ENCODE measurements at regions not wholly inside any gene's neighbourhood (a gene's known extent, or its start where the extent isn't known, plus 50 kb on each side); places are given as distances from the start of the nearest gene placed in this dataset.

DNA sequence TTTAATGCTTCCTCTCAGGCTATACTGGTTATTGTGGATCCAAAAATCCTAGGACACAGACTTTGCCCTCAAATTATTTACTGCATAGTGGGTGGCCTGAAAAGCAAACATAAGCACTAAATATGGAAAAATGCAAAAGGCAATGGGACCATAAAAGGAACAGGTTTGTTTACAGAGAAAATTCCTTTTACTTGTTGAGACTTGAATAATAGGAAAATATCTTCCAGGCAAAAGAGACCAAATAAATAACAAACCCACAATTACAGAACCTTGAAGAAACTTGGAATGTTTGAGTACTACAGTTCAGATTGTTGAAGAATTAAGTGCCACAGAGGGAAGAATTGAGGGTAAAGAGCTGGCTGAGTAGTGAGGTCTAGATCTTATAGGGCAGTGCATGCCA is 711.0 kb downstream of the C4orf33 start:
- H3K27me3 ChIP-seq (replicated peaks; ENCODE audit: insufficient read depth, low read depth, low read length, poor library complexity), result no peaks in the 10 kb centered on the region
- no peak for DNase-seq (ENCODE audit: low spot score)
- H3K9me3 ChIP-seq (ENCODE audit: low read depth, low read length, poor library complexity, severe bottlenecking), result no peaks in the 10 kb centered on the region
- no peaks in the 10 kb centered on the region for H3K4me1 ChIP-seq (ENCODE audit: insufficient read depth, low read length, poor library complexity, severe bottlenecking)
- intact Hi-C loops (cut with micrococcal nuclease; ENCODE audit: unreplicated experiment), result no loop called here
- ChIA-PET CTCF (no interaction called here), POLR2A (ENCODE audit: low non-redundant PET) (no interaction called here)
- no peak for TF ChIP-seq EZH2 (IDR thresholded peaks at IDR 0.05; ENCODE audit: borderline replicate concordance, low read depth, low read length, poor library complexity, severe bottlenecking)
- TF ChIP-seq, protein P1, sequence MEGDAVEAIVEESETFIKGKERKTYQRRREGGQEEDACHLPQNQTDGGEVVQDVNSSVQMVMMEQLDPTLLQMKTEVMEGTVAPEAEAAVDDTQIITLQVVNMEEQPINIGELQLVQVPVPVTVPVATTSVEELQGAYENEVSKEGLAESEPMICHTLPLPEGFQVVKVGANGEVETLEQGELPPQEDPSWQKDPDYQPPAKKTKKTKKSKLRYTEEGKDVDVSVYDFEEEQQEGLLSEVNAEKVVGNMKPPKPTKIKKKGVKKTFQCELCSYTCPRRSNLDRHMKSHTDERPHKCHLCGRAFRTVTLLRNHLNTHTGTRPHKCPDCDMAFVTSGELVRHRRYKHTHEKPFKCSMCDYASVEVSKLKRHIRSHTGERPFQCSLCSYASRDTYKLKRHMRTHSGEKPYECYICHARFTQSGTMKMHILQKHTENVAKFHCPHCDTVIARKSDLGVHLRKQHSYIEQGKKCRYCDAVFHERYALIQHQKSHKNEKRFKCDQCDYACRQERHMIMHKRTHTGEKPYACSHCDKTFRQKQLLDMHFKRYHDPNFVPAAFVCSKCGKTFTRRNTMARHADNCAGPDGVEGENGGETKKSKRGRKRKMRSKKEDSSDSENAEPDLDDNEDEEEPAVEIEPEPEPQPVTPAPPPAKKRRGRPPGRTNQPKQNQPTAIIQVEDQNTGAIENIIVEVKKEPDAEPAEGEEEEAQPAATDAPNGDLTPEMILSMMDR (conservative IDR thresholded peaks at IDR 0.05; ENCODE audit: low read depth, low read length), result no peak
- no peak overlapping the region for H3K4me3 ChIP-seq (ENCODE audit: low read depth, low read length, poor library complexity, severe bottlenecking)
- no peaks in the 10 kb centered on the region for H3K36me3 ChIP-seq (ENCODE audit: insufficient read depth, low read length, poor library complexity, severe bottlenecking)
- no TSS peak for BruUV-seq (replicated peaks)
- H3K27ac ChIP-seq (ENCODE audit: low read depth, low read length, poor library complexity, severe bottlenecking), result no peak overlapping the region

DNA sequence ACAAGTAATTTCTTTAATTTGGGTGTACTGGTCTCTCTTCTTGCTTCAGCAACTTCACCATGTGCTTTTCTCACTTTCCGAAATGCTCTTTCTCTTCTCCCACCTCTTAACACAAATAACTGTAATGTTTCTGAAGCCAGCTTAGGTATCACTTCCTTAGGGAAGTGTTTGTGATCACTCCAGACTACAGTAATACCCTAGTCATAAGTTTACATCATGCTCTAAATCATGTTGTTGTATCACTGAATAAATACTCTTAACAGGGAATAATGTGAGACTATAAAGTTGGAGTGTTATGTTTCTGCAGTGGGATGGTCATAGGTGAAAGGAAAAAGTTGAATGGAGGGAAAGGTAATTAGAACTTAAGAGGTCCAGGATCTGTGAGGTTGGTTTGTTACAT is 712.3 kb downstream of the C4orf33 start:
- ChIA-PET CTCF (no interaction called here), POLR2A (ENCODE audit: low non-redundant PET) (no interaction called here)
- Histone ChIP-seq H3K36me3 (ENCODE audit: insufficient read depth, low read length, poor library complexity, severe bottlenecking) (no peaks in the 10 kb centered on the region), H3K4me3 (ENCODE audit: low read depth, low read length, poor library complexity, severe bottlenecking) (no peak overlapping the region), H3K9me3 (ENCODE audit: low read depth, low read length, poor library complexity, severe bottlenecking) (no peaks in the 10 kb centered on the region), H3K27ac (ENCODE audit: low read depth, low read length, poor library complexity, severe bottlenecking) (no peak overlapping the region), H3K27me3 (replicated peaks; ENCODE audit: insufficient read depth, low read depth, low read length, poor library complexity) (no peaks in the 10 kb centered on the region), H3K4me1 (ENCODE audit: insufficient read depth, low read length, poor library complexity, severe bottlenecking) (no peaks in the 10 kb centered on the region)
- TF ChIP-seq EZH2 (IDR thresholded peaks at IDR 0.05; ENCODE audit: borderline replicate concordance, low read depth, low read length, poor library complexity, severe bottlenecking), result no peak
- TF ChIP-seq, protein P1 (conservative IDR thresholded peaks at IDR 0.05; ENCODE audit: low read depth, low read length), result no peak
- no peak for DNase-seq (ENCODE audit: low spot score)
- no TSS peak for BruUV-seq (replicated peaks)
- intact Hi-C loops (cut with micrococcal nuclease; ENCODE audit: unreplicated experiment), result no loop called here

DNA sequence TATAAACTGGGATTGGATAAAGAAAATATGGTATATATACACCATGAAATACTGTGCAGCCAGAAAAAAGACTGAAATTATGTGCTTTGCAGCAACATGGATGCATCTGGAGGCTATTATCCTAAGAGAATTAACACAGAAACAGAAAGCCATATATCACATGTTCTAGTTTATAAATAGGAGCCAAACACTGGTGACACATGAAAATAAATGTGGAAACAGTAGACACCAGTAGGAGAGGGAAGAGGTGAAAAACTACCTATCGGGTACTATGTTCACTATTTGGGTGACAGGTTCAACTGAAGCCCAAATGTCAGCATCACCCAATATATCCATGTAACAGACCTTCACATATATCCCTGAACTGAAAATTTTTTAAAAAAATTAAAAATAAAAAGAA is 725.1 kb downstream of the C4orf33 start:
- no peak for TF ChIP-seq EZH2 (IDR thresholded peaks at IDR 0.05; ENCODE audit: borderline replicate concordance, low read depth, low read length, poor library complexity, severe bottlenecking)
- TF ChIP-seq, protein P1 (conservative IDR thresholded peaks at IDR 0.05; ENCODE audit: low read depth, low read length), result no peak
- BruUV-seq (replicated peaks), result no TSS peak
- no peaks in the 10 kb centered on the region for H3K9me3 ChIP-seq (ENCODE audit: low read depth, low read length, poor library complexity, severe bottlenecking)
- H3K4me1 ChIP-seq (ENCODE audit: insufficient read depth, low read length, poor library complexity, severe bottlenecking), result no peaks in the 10 kb centered on the region
- no peak overlapping the region for H3K4me3 ChIP-seq (ENCODE audit: low read depth, low read length, poor library complexity, severe bottlenecking)
- H3K36me3 ChIP-seq (ENCODE audit: insufficient read depth, low read length, poor library complexity, severe bottlenecking), result no peaks in the 10 kb centered on the region
- CTCF ChIA-PET, result no interaction called here
- POLR2A ChIA-PET (ENCODE audit: low non-redundant PET), result no interaction called here
- intact Hi-C loops (cut with micrococcal nuclease; ENCODE audit: unreplicated experiment), result no loop called here
- DNase-seq (ENCODE audit: low spot score), result no peak
- no peaks in the 10 kb centered on the region for H3K27me3 ChIP-seq (replicated peaks; ENCODE audit: insufficient read depth, low read depth, low read length, poor library complexity)
- H3K27ac ChIP-seq (ENCODE audit: low read depth, low read length, poor library complexity, severe bottlenecking), result no peak overlapping the region

All from A673 (cell line).